GM12891 (cell line): ENCODE measurements at regions not wholly inside any gene's neighbourhood (a gene's known extent, or its start where the extent isn't known, plus 50 kb on each side); places are given as distances from the start of the nearest gene placed in this dataset.

Experiments
- DNase-seq: peaks from one replicate; pipeline ENCODE4 v3.0.0; 2011; ENCODE audit warnings: low spot score; ENCODE audit not compliant: insufficient read length
- FAIRE-seq: peaks from 2 replicates; lab custom pipeline; 2011; peaks lifted over from hg19 to GRCh38; lab: Jason Lieb, UNC
- PAX5 ChIP-seq: IDR thresholded peaks from 2 replicates; pipeline ENCODE4 v1.6.1; 2011; ENCODE audit warnings: low read length, moderate library complexity, mild to moderate bottlenecking; ENCODE audit not compliant: insufficient read depth, severe bottlenecking
- POLR2A ChIP-seq: IDR thresholded peaks from 2 replicates; pipeline ENCODE4 v1.6.1; 2011; ENCODE audit warnings: low read depth, low read length, control low read depth
- POLR2AphosphoS5 ChIP-seq: IDR thresholded peaks from 2 replicates; pipeline ENCODE4 v1.6.1; 2011; ENCODE audit warnings: low read depth, low read length, control low read depth
- POU2F2 ChIP-seq: IDR thresholded peaks from 2 replicates; pipeline ENCODE4 v1.6.1; 2011; ENCODE audit warnings: low read depth, mild to moderate bottlenecking, control low read depth, low read length, moderate library complexity
- SPI1 ChIP-seq: IDR thresholded peaks from 2 replicates; pipeline ENCODE4 v1.6.1; 2011; ENCODE audit warnings: low read depth, low read length, control low read depth
- TAF1 ChIP-seq: IDR thresholded peaks from 2 replicates; pipeline ENCODE4 v1.6.1; 2011; ENCODE audit warnings: low read depth, low read length, control low read depth

DNA sequence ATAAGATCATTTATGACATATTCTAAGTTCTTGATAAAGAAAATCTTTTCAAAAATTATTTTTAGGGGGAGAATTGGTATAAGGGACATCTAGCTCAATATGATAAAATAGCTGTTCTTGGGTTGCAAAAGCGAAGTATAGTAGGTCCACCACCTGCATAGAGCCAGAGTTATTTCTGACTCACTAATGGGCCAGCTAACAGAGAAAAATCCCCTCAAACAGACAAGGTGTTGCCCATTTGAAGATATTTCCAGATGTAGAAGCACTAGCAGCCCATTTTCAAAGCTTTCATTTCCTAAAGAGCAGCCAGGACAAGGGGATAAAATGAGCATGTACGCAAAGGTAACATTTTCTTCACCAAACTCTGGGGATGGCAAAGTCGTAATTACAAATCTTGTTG is 165.7 kb upstream of the FN1 start:
- DNase-seq (no peak), FAIRE-seq (no peak)
- TF ChIP-seq TAF1 (no peak), PAX5 (no peak), SPI1 (no peak), POLR2A (no peak), POLR2AphosphoS5 (no peak), POU2F2 (no peak)

DNA sequence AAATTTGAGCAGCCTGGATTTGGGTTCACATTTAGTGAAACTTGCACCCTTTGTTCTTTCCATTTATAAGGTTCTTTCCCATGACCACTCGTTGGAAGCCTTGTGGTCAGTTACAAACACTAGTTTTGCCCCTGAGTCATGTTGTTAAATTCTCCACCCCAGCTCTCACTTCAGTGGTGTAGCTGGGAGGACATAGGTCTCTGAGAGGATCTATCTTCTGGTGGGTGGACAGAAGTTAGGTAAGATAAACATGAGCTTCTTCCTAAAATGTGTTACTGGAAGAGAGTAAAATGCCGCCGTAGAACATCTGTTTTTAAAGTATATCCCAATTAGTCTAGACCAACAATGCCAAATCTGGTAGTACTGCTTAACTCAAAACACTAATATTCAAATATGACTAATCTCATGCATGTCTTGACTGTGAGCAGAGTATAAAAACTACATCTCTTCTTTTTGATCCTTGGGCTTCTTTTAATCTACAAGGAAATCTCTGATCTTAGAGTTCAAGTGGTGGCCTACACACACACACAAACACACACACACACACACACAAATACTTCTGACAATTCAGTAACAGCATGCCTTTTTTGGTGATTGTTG is 162.6 kb upstream of the FN1 start:
- no peak for FAIRE-seq
- TF ChIP-seq POLR2A, result no peak
- no peak for TF ChIP-seq POU2F2
- no peak for TF ChIP-seq POLR2AphosphoS5
- TF ChIP-seq TAF1, result no peak
- TF ChIP-seq SPI1, result no peak
- no peak for TF ChIP-seq PAX5
- no peak for DNase-seq

DNA sequence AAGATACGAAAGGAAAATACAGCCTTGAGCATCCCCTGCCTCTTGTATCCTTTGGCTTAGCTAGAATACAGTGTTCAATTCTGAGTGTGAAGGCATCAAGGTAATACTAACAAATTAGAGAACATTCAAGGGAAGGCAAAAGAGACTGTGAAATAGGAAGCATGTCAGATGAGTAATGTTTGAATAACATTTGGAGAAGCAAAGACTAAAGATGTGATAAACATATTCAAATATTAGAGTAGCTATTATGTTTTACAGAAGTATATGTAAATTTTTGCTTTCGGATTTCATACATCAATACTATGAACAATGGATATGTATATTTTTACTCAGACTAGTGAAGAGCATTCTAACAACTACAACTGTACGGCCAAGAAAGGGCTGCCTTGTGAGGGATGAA is 161.7 kb upstream of the FN1 start:
- FAIRE-seq, result no peak
- no peak for DNase-seq
- no peak for TF ChIP-seq SPI1
- no peak for TF ChIP-seq PAX5
- TF ChIP-seq POU2F2, result no peak
- no peak for TF ChIP-seq POLR2A
- TF ChIP-seq POLR2AphosphoS5, result no peak
- TF ChIP-seq TAF1, result no peak

DNA sequence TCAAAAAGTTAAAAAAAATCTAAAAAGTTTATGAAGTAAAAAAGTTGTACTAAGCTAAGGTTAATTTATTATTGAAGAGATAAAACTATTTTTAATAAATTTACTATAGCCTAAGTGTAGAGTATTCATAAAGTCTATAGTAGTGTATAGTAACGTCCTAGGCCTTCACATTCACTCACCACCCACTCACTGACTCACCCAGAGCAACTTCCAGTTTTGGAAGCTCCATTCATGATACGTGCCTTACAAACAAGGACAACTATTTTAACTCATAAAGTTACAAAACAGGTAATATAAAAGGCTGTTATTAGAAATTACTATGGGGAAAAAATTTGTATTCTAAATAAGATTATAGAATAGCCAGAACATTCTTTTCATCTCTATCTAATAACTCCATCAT is 158.9 kb upstream of the FN1 start:
- TF ChIP-seq TAF1 (no peak), PAX5 (no peak)
- DNase-seq, result no peak

DNA sequence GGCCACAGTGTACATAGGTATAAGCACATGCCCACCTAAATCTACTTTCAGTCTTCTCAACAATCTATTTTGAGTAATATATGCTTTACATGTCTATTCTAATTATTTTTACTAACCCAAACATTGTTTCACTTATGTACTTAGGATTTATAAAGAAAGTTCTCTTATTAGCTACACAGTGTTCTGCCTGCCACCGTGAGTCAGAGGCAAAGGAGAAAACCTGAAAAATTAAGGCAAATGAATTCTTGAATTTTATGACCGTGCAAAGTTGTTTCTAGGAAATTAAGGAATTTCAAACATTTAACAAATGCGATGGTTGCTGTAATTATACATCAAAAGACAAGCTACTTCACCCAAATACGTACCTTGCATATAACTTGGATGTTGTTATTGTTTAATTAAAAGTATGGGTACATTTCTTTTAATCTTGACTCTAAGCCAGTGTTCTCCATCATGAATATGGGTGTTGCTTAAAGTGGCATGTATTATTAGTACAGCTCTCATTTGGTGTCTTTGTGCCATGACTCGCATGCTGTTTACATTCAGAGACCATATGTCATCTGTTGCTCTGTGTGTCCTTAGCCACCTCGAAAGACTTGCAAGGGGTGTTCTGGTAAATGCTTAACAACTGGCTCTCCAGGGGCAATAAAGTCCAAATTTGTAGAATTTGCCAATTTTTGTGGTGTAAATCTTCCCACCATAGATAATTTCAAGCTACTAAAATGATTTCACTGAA is 154.3 kb upstream of the FN1 start:
- FAIRE-seq, result no peak
- no peak for DNase-seq
- no peak for TF ChIP-seq TAF1
- no peak for TF ChIP-seq POLR2A
- no peak for TF ChIP-seq SPI1
- TF ChIP-seq PAX5, result no peak
- no peak for TF ChIP-seq POU2F2
- TF ChIP-seq POLR2AphosphoS5, result no peak

More for the DNA sequence above, 158.9 kb upstream of the FN1 start:
- no peak for FAIRE-seq

DNA sequence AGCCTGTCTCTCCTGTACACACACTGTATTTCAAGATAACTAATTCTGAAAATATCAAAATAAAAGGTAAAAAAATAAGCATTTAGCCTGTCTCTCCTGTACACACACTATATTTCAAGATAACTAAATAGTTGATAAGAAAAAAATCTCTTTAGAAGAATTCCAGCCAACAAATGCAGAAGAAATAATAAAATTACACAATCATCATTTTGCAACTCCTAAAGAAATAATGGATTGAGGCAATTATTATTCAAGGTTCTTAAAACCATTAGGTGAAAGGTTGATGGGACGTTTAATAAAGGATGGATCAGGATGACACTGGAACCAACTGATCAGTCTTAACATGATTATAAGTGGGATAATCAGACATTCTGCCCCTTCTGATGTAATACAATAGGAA is 148.0 kb upstream of the FN1 start:
- FAIRE-seq (no peak), DNase-seq (no peak)
- TF ChIP-seq POU2F2 (no peak), SPI1 (no peak), POLR2AphosphoS5 (no peak), TAF1 (no peak), POLR2A (no peak), PAX5 (no peak)

DNA sequence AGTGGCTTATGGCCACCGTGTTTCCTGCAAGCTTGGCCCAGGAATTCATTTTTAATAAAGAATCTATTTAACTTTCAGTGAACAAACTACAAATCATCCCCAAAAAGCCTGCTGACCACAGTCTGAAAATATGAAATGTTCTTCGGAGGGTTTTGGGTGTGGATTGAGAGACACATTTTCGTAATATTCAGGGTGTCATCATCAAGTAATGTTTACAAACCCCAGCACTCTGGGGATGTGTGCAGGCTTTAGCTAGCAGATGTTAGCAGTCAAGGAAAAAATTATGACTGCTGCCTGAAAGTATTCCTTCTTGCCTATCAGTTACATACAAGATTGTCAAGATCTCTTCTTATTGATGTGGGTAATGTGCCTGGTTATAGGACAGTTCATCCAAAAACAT is 143.9 kb upstream of the FN1 start:
- TF ChIP-seq TAF1 (no peak), POU2F2 (no peak), PAX5 (no peak), POLR2AphosphoS5 (no peak), POLR2A (no peak), SPI1 (no peak)
- FAIRE-seq (no peak), DNase-seq (no peak)

DNA sequence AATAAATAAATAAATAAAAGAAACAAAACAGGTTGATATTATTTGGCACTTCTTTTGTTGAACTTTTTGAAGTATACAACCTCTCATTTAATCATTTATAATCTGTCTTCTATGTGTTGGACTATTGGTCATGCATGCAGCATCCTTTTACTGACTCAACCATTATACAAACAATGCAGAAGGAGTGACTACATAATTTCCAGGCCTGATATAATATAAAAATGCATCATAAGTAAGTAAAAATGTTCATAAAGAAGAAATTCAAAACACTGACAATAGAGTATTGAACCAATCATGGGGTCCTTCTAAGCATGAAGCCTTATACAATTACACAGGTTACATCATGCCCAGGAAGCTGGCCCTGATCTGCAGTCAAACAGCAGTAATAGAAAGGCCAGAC is 141.5 kb upstream of the FN1 start:
- no peak for FAIRE-seq
- no peak for DNase-seq
- TF ChIP-seq POU2F2 (no peak), SPI1 (no peak), PAX5 (no peak), POLR2AphosphoS5 (no peak)

DNA sequence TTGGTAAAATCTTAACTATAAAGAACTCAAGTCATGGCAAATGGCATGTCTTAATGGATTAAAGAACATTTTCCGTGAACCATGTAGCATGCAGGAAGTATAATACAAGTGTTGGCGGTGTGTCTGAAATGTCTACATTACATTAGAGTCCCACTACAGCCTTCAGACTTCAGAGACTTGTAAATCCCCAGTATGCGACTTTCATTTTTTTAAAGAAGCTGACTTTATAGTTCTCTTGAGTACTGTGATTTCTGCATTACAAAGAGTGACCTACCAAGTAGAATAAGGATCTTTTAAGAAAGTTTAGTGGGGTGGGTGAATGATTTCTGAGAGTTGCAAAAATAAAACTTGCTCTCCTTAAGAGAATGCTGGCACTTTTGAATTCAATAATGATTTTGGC is 140.7 kb upstream of the FN1 start:
- no peak for DNase-seq
- TF ChIP-seq POU2F2 (no peak), POLR2A (no peak), SPI1 (no peak), TAF1 (no peak), PAX5 (no peak), POLR2AphosphoS5 (no peak)
- FAIRE-seq, result no peak

DNA sequence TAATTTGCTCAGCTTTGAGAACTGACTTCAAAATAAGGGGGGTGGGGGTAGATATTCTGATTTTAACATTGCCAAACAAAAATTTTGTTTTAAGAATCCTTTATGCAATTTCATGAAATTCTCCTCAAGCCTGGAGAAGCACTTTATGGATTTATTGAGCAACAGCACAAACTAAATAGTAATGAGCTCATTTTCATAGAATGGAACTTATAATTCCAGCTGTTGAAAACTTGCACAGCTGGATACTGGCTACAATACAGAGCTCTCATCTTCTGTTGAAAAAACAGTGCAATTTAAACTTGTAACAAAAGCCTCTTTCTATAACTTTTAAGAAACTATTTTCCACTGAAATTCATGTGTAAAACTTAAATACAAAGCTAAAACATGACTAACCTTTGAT is 137.6 kb upstream of the FN1 start:
- no peak for DNase-seq
- FAIRE-seq, result no peak
- TF ChIP-seq SPI1 (no peak), POLR2A (no peak), POU2F2 (no peak), PAX5 (no peak), POLR2AphosphoS5 (no peak), TAF1 (no peak)
